GM18907 (cell line): ENCODE measurements at regions not wholly inside any gene's neighbourhood (a gene's known extent, or its start where the extent isn't known, plus 50 kb on each side); places are given as distances from the start of the nearest gene placed in this dataset.
A peak's percentile ranks its signal among the peaks of the same experiment; 100 is the strongest.
"Not testable (repeated sequence)": the region's sequence is repeated elsewhere in the genome, so short reads cannot be mapped to it uniquely, and the experiment has no call there.

Source experiments
- ATAC-seq: cut with Tn5 transposase; IDR thresholded peaks from one replicate; pipeline ENCODE4 v1.9.1; 2021; ENCODE audit warnings: mild to moderate bottlenecking, moderate library complexity; ENCODE audit not compliant: unreplicated experiment

DNA sequence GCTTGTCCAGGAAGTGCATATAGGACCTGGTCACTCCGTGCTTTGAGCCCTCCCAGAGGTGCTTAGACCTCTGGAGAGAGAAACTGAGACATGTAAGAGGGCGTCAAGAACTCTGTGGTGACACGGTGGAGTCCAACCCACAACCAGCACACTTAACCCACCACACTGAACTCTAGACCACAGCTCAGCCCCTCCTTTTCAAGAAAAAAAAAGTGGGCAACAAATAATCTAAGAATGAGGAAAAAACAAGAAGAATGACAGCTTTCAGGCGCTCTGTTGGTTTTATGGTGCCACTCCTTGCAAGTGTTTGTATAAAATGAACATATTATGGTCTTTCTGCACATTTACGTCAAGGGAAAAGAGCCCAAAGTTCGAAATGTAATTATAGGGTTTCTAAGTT lies 50.2 kb upstream of the SNAPC3 start:
- ATAC-seq: no peak

DNA sequence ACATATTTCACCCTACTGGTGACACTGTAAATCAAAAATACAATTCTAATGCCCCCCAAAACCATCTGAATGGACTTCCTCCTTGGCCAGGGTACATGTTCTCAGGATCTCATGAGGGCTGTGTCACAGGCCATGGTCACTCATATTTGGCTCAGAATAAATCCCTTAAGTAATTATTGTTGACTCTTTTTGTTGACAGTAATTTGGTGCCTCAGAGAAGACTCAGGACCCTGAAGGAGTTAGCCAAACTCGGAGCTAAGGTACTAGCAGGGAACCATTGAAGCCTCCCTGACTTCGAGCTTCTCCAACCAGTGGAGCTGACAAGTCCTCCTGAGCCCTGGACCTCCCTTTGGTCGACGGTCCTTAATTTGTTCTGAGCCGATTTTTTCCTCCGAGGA lies 51.2 kb upstream of the SNAPC3 start:
- ATAC-seq: no peak

DNA sequence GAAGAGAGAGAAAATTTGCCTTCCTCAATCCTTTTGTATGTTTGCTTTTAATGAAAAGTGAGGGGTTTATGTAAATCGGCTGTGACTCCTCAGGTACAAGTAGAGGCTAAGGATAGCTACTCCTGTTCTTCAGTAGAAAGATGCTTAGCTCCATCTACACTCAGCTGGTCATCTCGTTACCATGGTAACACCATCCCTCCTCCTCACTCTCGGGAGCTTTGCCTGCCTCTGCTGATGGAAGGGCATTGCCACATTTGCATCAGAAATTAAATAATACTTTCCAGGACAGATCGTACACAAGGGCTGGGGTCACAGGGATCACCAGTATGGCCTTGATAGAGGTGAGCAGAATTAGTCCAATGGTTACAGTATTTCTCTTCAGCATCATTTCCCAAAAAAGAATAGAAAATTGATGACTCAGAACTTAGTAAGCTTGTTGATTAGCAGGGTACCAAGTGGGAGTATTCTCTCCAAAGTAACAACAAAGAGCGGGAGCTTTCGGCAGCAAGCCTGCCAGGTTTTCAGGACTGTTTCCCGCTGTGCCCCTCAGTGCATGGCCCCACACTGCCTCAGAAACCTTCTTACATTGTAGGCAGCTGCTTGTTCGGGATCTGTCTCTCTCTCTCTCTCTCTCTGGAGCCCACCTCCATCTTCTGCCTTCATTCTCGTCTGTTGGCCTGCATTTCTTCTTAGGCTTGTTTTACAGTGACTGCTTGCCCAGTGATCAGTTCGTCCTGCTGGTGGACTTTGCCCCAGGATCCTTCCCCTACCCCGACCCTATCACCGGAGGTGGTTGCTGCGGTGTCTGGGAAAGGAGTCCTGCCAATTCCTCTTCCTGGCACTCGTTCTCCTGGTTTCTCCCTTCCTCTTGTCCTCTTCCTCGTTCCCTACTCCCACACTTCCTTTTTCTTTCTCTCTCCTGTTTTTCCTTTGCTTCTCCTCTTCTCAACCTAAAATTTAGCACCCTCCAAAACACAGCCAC lies 51.9 kb upstream of the SNAPC3 start:
- ATAC-seq: no peak

DNA sequence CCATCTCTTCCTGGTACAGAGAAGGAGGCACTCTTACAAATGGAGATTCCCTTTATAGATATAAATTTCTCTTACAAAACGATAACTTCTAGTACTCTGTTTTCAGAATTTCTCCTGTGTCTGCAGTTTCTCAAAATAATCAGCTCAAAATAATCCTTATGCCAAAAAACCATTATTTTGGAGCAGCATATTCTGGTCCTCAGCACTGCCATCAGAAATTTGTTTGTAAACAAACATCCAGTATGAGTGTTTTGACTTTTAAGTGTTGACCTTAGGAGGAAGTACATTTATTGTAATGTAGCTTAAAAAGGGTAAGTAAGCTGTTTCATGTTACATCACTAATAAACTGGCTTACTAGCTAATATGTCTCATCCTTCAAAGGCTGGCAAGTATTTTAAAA lies 52.8 kb upstream of the SNAPC3 start:
- no peak for ATAC-seq

DNA sequence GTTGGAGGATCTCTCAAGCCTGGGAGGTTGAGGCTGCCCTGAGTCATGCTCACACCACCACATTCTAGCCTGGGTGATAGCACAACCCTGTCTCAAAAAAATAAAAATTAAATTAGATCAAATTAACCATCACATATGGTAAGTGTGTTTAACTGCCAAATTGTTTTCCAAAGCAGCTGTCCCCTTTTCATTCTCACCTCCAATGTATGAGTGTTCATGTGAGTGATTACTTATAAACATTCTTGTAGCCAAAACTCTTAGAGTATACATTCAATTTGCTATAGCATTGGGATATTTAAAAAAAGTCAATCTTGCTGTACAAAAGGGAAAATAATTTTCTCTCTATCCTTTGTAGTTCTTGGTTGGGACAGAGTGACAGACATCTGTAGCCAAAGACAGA lies 53.4 kb upstream of the SNAPC3 start:
- no peak for ATAC-seq

DNA sequence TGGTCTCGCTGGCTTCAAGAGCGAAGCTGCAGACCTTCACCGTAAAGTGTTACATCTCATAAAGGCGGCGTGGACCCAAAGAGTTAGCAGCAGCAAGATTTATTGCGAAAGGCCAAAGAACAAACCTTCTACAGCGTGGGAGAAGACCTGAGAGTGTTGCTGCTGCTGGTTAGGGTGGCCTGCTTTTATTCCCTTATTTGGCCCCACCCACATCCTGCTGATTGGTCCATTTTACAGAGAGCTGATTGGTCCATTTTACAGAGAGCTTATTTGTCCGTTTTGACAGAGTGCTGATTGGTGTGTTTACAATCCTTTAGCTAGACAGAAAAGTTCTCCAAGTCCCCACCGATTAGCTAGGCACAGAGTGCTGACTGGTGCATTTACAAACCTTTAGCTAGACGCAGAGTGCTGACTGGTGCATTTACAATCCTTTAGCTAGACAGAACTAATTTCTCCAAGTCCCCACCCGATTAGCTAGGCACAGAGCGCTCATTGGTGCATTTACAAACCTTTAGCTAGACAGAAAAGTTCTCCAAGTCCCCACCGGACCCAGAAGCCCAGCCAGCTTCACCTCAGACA lies 57.6 kb upstream of the SNAPC3 start:
- not testable (repeated sequence) for ATAC-seq

DNA sequence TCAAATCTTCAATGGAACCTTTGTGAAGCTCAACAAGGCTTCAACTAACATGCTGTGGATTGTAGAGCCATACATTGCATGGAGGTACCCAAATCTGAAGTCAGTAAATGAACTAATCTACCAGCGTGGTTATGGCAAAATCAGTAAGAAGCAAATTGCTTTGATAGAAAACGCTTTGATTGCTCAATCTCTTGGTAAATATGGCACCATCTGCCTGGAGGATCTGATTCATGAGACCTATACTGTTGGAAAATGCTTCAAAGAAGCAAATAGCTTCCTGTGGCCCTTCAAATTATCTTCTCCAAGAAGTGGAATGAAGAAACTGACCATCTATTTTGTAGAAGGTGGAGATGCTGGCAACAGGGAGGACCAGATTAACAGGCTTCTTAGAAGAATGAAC lies 54.7 kb upstream of the TTC39B start:
- no peak for ATAC-seq

DNA sequence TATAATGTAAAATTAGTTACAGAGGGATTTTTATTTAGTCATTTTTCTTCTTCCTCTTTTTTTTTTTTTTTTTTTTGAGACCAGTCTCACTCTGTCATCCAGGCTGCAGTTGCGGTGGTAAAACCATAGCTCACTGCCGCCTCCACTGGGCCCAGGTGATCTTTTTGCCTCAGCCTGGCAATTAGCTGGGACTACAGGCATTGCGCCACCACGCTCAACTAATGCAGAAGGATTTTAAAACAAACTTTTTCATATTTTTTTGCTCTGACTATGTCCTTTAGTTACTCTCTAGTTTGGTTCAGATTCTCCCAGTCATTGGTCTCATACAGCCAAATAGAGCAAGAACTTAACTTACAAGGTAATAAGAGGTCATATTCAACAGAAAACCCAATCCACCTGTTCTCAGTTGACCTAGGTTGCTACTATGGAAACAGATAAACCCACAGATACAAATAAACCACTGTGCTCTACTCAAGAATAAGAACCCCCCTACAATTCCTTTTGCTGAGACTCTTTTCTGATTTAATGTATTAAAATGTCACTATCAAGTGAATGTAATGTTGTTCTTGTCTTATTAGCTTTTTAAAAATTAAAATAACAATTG lies 50.1 kb upstream of the TTC39B start:
- peak; percentile 96 for ATAC-seq
